GM23248 (cell line): ENCODE measurements at regions not wholly inside any gene's neighbourhood (a gene's known extent, or its start where the extent isn't known, plus 50 kb on each side); places are given as distances from the start of the nearest gene placed in this dataset.

Experiments
- DNase-seq: peaks from one replicate; pipeline ENCODE4 v3.0.0-alpha.2; 2015
- H2AFZ ChIP-seq: fragments of 200-600 bp; sonication (generic); 2 replicates; pipeline ENCODE4 v1.6.1; 2016; ENCODE audit warnings: antibody characterized with exemption
- H3F3A ChIP-seq: fragments of 200-600 bp; sonication (generic); 2 replicates; pipeline ENCODE4 v1.6.1; 2016; ENCODE audit warnings: mild to moderate bottlenecking, antibody characterized with exemption, mixed run types; ENCODE audit not compliant: insufficient read depth
- H3K27ac ChIP-seq: fragments of 200-600 bp; sonication (generic); 2 replicates; pipeline ENCODE4 v1.5.1; 2016; ENCODE audit warnings: mild to moderate bottlenecking
- H3K27me3 ChIP-seq: fragments of 200-600 bp; sonication (generic); replicated peaks from 2 replicates; pipeline ENCODE4 v1.6.1; 2016; ENCODE audit warnings: mild to moderate bottlenecking; ENCODE audit not compliant: insufficient read depth
- H3K36me3 ChIP-seq: fragments of 200-600 bp; sonication (generic); 2 replicates; pipeline ENCODE4 v1.6.1; 2016; ENCODE audit warnings: low read depth, mild to moderate bottlenecking
- H3K4me1 ChIP-seq: fragments of 200-600 bp; sonication (generic); 2 replicates; pipeline ENCODE4 v1.6.1; 2016; ENCODE audit warnings: mild to moderate bottlenecking; ENCODE audit not compliant: insufficient read depth
- H3K4me2 ChIP-seq: fragments of 200-600 bp; sonication (generic); one replicate; pipeline ENCODE4 v1.6.1; 2016; ENCODE audit warnings: mild to moderate bottlenecking; ENCODE audit not compliant: unreplicated experiment
- H3K4me3 ChIP-seq: fragments of 200-600 bp; sonication (generic); 2 replicates; pipeline ENCODE4 v1.5.1; 2016; ENCODE audit warnings: mild to moderate bottlenecking
- H3K79me2 ChIP-seq: fragments of 200-600 bp; sonication (generic); 2 replicates; pipeline ENCODE4 v1.6.1; 2016; ENCODE audit warnings: mild to moderate bottlenecking; ENCODE audit not compliant: insufficient read depth
- H3K9ac ChIP-seq: fragments of 200-600 bp; sonication (generic); 2 replicates; pipeline ENCODE4 v1.6.1; 2016; ENCODE audit warnings: mild to moderate bottlenecking
- H3K9me2 ChIP-seq: fragments of 200-600 bp; sonication (generic); 2 replicates; pipeline ENCODE4 v1.6.1; 2016; ENCODE audit warnings: mixed run types, mild to moderate bottlenecking, moderate library complexity; ENCODE audit not compliant: insufficient read depth
- H3K9me3 ChIP-seq: fragments of 200-600 bp; sonication (generic); one replicate; pipeline ENCODE4 v1.6.1; 2017; ENCODE audit warnings: low read depth
- H4K20me1 ChIP-seq: fragments of 200-600 bp; sonication (generic); 2 replicates; pipeline ENCODE4 v1.6.0; 2016; ENCODE audit not compliant: insufficient read depth
- EZH2 ChIP-seq: fragments of 200-600 bp; sonication (generic); IDR thresholded peaks from 2 replicates; pipeline ENCODE4 v1.6.1; 2018; ENCODE audit warnings: antibody characterized with exemption, mild to moderate bottlenecking; ENCODE audit not compliant: insufficient read depth, poor library complexity, severe bottlenecking
- EZH2phosphoT487 ChIP-seq: fragments of 200-600 bp; sonication (generic); IDR thresholded peaks from 2 replicates; pipeline ENCODE4 v1.6.1; 2018; ENCODE audit warnings: antibody characterized with exemption, moderate library complexity, mild to moderate bottlenecking, low read depth; ENCODE audit not compliant: insufficient read depth
- WGBS, 2 experiments: methylation state at CpG; one replicate each; pipeline ENCODE4 v1.1.6; 2015 to 2017; ENCODE audit warnings: low lambda C conversion rate in 2 of 2, low coverage in 1 of 2; ENCODE audit errors: missing lambda C conversion rate in 2 of 2; 5-methylcytosine and 5-hydroxymethylcytosine counted together
- in situ Hi-C: fragments of 300-500 bp; cut with MboI; formaldehyde crosslinking; loops from 2 replicates; pipeline ENCODE4 v1.15.0; 2020

- no peak overlapping the region for H3K4me3 ChIP-seq
- no peaks in the 10 kb centered on the region for H4K20me1 ChIP-seq
- 22 to 23% methylated on average over 6 of the region's 6 CpGs for WGBS, 2 experiments
- no peaks in the 10 kb centered on the region for H3K4me1 ChIP-seq
- no peak for TF ChIP-seq EZH2
- no peak for TF ChIP-seq EZH2phosphoT487
- H3K36me3 ChIP-seq, result no peaks in the 10 kb centered on the region
- H3F3A ChIP-seq, result no peaks in the 10 kb centered on the region
- no peak overlapping the region for H3K4me2 ChIP-seq
- H2AFZ ChIP-seq, result no peak overlapping the region
- DNase-seq, result peak; percentile 36
- no peaks in the 10 kb centered on the region for H3K79me2 ChIP-seq
- peaks cover 56% of the 10 kb centered on the region for H3K27me3 ChIP-seq
- no peak overlapping the region for H3K9ac ChIP-seq
- in situ Hi-C loops, result loop anchor here (10.0 kb wide), 1 partner anchor 379 kb away; no protein-coding TSS in a partner anchor
- no peak overlapping the region for H3K27ac ChIP-seq
- no peaks in the 10 kb centered on the region for H3K9me3 ChIP-seq
- H3K9me2 ChIP-seq, result no peaks in the 10 kb centered on the region
Measured at GRCh38 chr17:34163646-34164045, 91.4 kb upstream of the CCL2 start.

DNA sequence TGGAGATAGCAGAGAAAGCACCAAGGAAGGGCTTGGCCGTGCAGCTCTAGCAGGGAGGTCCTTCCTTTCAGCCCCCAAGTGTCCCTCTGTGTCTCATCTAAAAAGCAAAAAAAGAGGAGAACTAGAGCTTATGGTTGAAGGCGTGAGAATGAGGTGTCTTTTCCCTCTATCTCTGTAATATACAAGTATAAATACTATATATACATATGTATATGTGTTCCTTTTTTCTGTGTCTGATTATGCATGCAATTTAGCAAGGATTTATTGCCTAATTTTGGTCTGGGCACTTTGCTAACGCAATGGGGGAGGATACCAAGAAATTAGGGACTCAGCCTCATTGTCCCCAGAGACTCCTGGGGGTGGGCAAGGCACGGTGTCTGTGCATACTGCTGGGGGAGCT lies 90.2 kb upstream of the CCL2 start:
- WGBS, 2 experiments, result 24 to 28% methylated on average over 4 of the region's 4 CpGs
- Histone ChIP-seq H3K9ac (no peak overlapping the region), H3K36me3 (no peaks in the 10 kb centered on the region), H3K27ac (no peak overlapping the region), H3K4me1 (no peaks in the 10 kb centered on the region), H3F3A (no peaks in the 10 kb centered on the region), H3K9me2 (no peaks in the 10 kb centered on the region), H3K4me3 (no peak overlapping the region), H3K9me3 (no peaks in the 10 kb centered on the region), H3K4me2 (no peak overlapping the region), H3K27me3 (peaks cover 55% of the 10 kb centered on the region), H3K79me2 (no peaks in the 10 kb centered on the region), H2AFZ (no peak overlapping the region), H4K20me1 (no peaks in the 10 kb centered on the region)
- in situ Hi-C loops, result loop anchor here (10.0 kb wide), 1 partner anchor 380 kb away; no protein-coding TSS in a partner anchor
- TF ChIP-seq EZH2 (no peak), EZH2phosphoT487 (no peak)
- DNase-seq, result no peak

DNA sequence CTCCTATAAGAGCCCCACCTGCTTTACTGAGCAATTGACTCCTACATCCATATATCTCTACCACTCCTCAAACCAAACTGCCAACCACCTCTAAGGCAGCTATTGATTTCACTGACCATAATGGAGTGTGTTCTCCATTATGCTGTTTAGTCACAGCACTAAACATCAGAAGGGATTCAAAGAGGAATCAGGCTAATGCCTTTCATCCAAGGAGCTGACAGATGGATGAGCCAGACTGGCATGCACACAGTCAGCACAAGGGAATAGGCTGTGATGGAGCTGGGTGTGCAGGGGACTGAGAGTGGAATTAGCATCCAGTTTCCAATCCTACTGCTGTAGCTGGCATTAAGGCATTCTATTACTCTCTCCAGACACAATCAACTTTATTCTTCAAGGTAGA lies 88.7 kb upstream of the CCL2 start:
- H3F3A ChIP-seq, result no peaks in the 10 kb centered on the region
- no peaks in the 10 kb centered on the region for H3K9me3 ChIP-seq
- H3K9ac ChIP-seq, result no peak overlapping the region
- no peaks in the 10 kb centered on the region for H4K20me1 ChIP-seq
- no peak overlapping the region for H3K4me3 ChIP-seq
- no peak overlapping the region for H3K4me2 ChIP-seq
- H3K79me2 ChIP-seq, result no peaks in the 10 kb centered on the region
- H3K27me3 ChIP-seq, result peaks cover 44% of the 10 kb centered on the region
- in situ Hi-C loops, result loop anchor here (10.0 kb wide), 1 partner anchor 382 kb away; no protein-coding TSS in a partner anchor
- H3K9me2 ChIP-seq, result no peaks in the 10 kb centered on the region
- H3K27ac ChIP-seq, result no peak overlapping the region
- no peak overlapping the region for H2AFZ ChIP-seq
- no peak for DNase-seq
- no peaks in the 10 kb centered on the region for H3K36me3 ChIP-seq
- no peaks in the 10 kb centered on the region for H3K4me1 ChIP-seq
- TF ChIP-seq EZH2 (no peak), EZH2phosphoT487 (no peak)

DNA sequence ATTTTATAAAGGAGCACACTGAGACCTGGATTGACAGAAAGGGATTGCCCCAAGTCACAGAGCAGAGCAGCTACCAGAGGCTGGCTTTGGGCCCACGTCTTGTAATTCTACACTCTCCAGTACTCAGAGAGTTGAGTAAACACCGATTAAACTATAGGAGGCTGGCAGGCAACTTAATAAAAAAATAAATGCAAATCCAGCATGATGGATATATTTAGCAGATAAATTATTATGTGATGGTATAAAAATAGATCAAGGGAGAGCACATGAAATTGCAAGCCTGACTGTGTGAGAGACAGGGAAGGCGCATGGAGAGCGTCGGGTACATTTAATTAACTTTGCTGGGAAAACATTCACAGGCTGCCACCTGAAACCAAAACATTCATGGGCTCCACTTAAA lies 87.7 kb upstream of the CCL2 start:
- no peak overlapping the region for H3K4me3 ChIP-seq

DNA sequence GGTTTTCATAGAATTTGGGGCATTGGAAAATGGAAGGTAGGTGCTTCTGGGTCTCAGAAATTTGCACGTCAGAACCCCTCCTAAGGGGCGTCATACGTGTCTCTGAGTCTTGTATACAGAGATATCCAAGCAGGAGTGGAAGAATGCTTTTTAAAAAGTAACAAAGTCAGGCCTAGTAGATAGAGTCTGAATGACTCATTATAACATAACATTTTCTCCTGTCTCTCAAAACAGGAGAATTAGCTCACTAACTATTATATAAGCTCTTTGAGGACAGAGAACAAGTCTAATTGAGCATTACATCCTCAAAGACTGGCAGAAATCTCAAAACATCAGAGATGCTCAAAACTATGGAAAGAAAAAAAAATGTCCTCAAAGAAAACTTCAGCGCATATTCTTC lies 86.1 kb upstream of the CCL2 start:
- Histone ChIP-seq H4K20me1 (no peaks in the 10 kb centered on the region), H3F3A (no peaks in the 10 kb centered on the region), H3K9me3 (no peaks in the 10 kb centered on the region), H3K27ac (no peak overlapping the region), H3K9me2 (no peaks in the 10 kb centered on the region), H3K4me1 (peaks cover 7% of the 10 kb centered on the region), H3K79me2 (no peaks in the 10 kb centered on the region), H3K27me3 (peaks cover 27% of the 10 kb centered on the region), H3K4me2 (no peak overlapping the region), H3K9ac (no peak overlapping the region), H2AFZ (no peak overlapping the region), H3K36me3 (no peaks in the 10 kb centered on the region), H3K4me3 (no peak overlapping the region)
- in situ Hi-C loops, result loop anchor here (10.0 kb wide), 1 partner anchor 384 kb away; no protein-coding TSS in a partner anchor
- 61 to 65% methylated on average over 4 of the region's 4 CpGs for WGBS, 2 experiments
- TF ChIP-seq EZH2 (no peak), EZH2phosphoT487 (no peak)
- no peak for DNase-seq

More for the DNA sequence above, 87.7 kb upstream of the CCL2 start:
- no peak for TF ChIP-seq EZH2
- no peaks in the 10 kb centered on the region for H3K4me1 ChIP-seq
- peaks cover 41% of the 10 kb centered on the region for H3K27me3 ChIP-seq
- no peaks in the 10 kb centered on the region for H3K36me3 ChIP-seq
- H3K27ac ChIP-seq, result no peak overlapping the region
- DNase-seq, result no peak
- no peaks in the 10 kb centered on the region for H3F3A ChIP-seq
- in situ Hi-C loops, result loop anchor here (10.0 kb wide), 1 partner anchor 383 kb away; no protein-coding TSS in a partner anchor
- H3K9me2 ChIP-seq, result no peaks in the 10 kb centered on the region
- H2AFZ ChIP-seq, result no peak overlapping the region
- WGBS, 2 experiments, result 4 to 6% methylated on average over 5 of the region's 5 CpGs
- no peaks in the 10 kb centered on the region for H3K79me2 ChIP-seq
- no peaks in the 10 kb centered on the region for H3K9me3 ChIP-seq
- no peak overlapping the region for H3K9ac ChIP-seq
- H3K4me2 ChIP-seq, result no peak overlapping the region
- H4K20me1 ChIP-seq, result no peaks in the 10 kb centered on the region
